K562 (cell line): ENCODE measurements at regions not wholly inside any gene's neighbourhood (a gene's known extent, or its start where the extent isn't known, plus 50 kb on each side); places are given as distances from the start of the nearest gene placed in this dataset.

Experiments used
- ATAC-seq: fragments of 200-7000 bp; cut with Tn5 transposase; 3 replicates; pipeline ENCODE4 v1.9.1; 2020; ENCODE audit warnings: moderate library complexity
- BruUV-seq: library from RNA; stranded (reverse); fragments of 400-500 nt; replicated peaks from 2 replicates; lab custom pipeline; 2021; lab: Mats Ljungman, UMichigan
- CTCF ChIA-PET: fragments of 300-600 bp; formaldehyde crosslinking; extraction: SDS; loops from one replicate; lab custom pipeline; 2021; ENCODE audit warnings: low intra/inter-chr PET ratio; lab: Yijun Ruan, JAX
- POLR2A ChIA-PET: fragments of 300-600, 350-650 bp; sonication (Branson Sonifier 250); formaldehyde crosslinking; extraction: SDS; loops from one replicate; lab custom pipeline; 2021; ENCODE audit warnings: antibody characterized with exemption, inconsistent platforms; lab: Yijun Ruan, JAX
- DNase-seq, 4 experiments: peaks; one replicate each; pipeline versions ENCODE4 v3.0.0 to v3.0.0-alpha.2; 2011 to 2018; ENCODE audit warnings: low spot score in 3 of 4, mixed read lengths in 3 of 4; ENCODE audit errors: extremely low read depth in 1 of 4
- FAIRE-seq: peaks from 2 replicates; lab custom pipeline; 2011; peaks lifted over from hg19 to GRCh38; lab: Jason Lieb, UNC
- H2AFZ ChIP-seq: 2 replicates; pipeline ENCODE4 v1.6.0; 2011; ENCODE audit warnings: low read depth, low read length, control low read depth, inconsistent platforms
- H3K27ac ChIP-seq: fragments of 200-600 bp; 3 replicates; pipeline ENCODE4 v1.8.0; 2011; ENCODE audit warnings: low read depth, mild to moderate bottlenecking, control low read depth, inconsistent platforms, low read length, moderate library complexity, mixed read lengths; ENCODE audit errors: extremely low read depth
- H3K27me3 ChIP-seq, 2 experiments: fragments of 300-600 bp in 1 of 2; 2 replicates in 1 of 2; 3 replicates in 1 of 2; pipeline versions ENCODE4 v1.6.0 to v1.8.0; 2011; ENCODE audit warnings: inconsistent platforms in 2 of 2, low read length in 2 of 2, mild to moderate bottlenecking in 1 of 2, mixed read lengths in 1 of 2, moderate library complexity in 1 of 2; ENCODE audit not compliant: control insufficient read depth in 2 of 2, insufficient read depth in 2 of 2
- H3K36me3 ChIP-seq: fragments of 300-600 bp; 3 replicates; pipeline ENCODE4 v1.8.0; 2011; ENCODE audit warnings: mild to moderate bottlenecking, low read length, inconsistent platforms; ENCODE audit not compliant: control insufficient read depth, insufficient read depth
- H3K4me1 ChIP-seq, 2 experiments: fragments of 200-600 bp in 1 of 2; replicated peaks in 1 of 2; 2 replicates in 1 of 2; 3 replicates in 1 of 2; pipeline versions ENCODE4 v1.5.1 to v1.8.0; 2011; ENCODE audit warnings: inconsistent platforms in 2 of 2, low read length in 2 of 2, mild to moderate bottlenecking in 1 of 2, mixed read lengths in 1 of 2, moderate library complexity in 1 of 2; ENCODE audit not compliant: control insufficient read depth in 2 of 2, insufficient read depth in 2 of 2
- H3K4me2 ChIP-seq: 2 replicates; pipeline ENCODE4 v1.6.1; 2011; ENCODE audit warnings: low read length, control low read depth, inconsistent platforms, mixed read lengths; ENCODE audit not compliant: insufficient read depth
- H3K4me3 ChIP-seq: fragments of 200-600 bp; sonication (generic), shearing (Covaris generic); 2 replicates; pipeline ENCODE4 v1.5.1; 2016; ENCODE audit warnings: control low read depth, inconsistent platforms
- H3K79me2 ChIP-seq: fragments of 200-600 bp; 3 replicates; pipeline ENCODE4 v1.8.0; 2011; ENCODE audit warnings: low read length, inconsistent platforms; ENCODE audit not compliant: control insufficient read depth, insufficient read depth
- H3K9ac ChIP-seq, 2 experiments: 2 replicates each; pipeline versions ENCODE4 v1.6.0 to v1.6.1; 2011; ENCODE audit warnings: low read depth in 2 of 2, low read length in 2 of 2, control low read depth in 1 of 2, inconsistent platforms in 1 of 2, mild to moderate bottlenecking in 1 of 2, mixed read lengths in 1 of 2; ENCODE audit not compliant: insufficient read depth in 1 of 2
- H3K9me1 ChIP-seq: one replicate; pipeline ENCODE4 v1.6.0; 2011; ENCODE audit warnings: inconsistent platforms, mild to moderate bottlenecking, low read length, moderate library complexity; ENCODE audit not compliant: control insufficient read depth, insufficient read depth
- H3K9me3 ChIP-seq: replicated peaks from 2 replicates; pipeline ENCODE4 v1.5.1; 2011; ENCODE audit warnings: low read depth, low read length, inconsistent platforms; ENCODE audit not compliant: control insufficient read depth, insufficient read depth
- H4K20me1 ChIP-seq: replicated peaks from 2 replicates; pipeline ENCODE4 v1.6.1; 2011; ENCODE audit warnings: low read length, inconsistent platforms, mixed read lengths; ENCODE audit not compliant: control insufficient read depth, insufficient read depth
- ERF ChIP-seq: fragments of 450-650 bp; formaldehyde crosslinking; IDR thresholded peaks from 2 replicates; pipeline ENCODE4 v1.4.0; 2020; ENCODE audit warnings: mild to moderate bottlenecking, mixed read lengths
- HNRNPUL1 ChIP-seq: fragments of 200-400 bp; formaldehyde crosslinking; IDR thresholded peaks from 2 replicates; pipeline ENCODE4 v1.6.1; 2017; ENCODE audit warnings: low read length
- MECOM ChIP-seq: fragments of 250-450 bp; sonication (Bioruptor Pico); IDR thresholded peaks from 2 replicates; pipeline ENCODE4 v1.8.0; 2022; ENCODE audit warnings: inconsistent platforms
- REST ChIP-seq, 2 experiments: fragments of 450-650 bp; formaldehyde crosslinking in 1 of 2; IDR thresholded peaks; 2 replicates each; pipeline versions ENCODE4 v1.4.0 to v1.6.1; 2014 to 2020; ENCODE audit warnings: mild to moderate bottlenecking in 2 of 2, borderline replicate concordance in 1 of 2, low read depth in 1 of 2
- ZEB2 ChIP-seq: fragments of 450-650 bp; IDR thresholded peaks from 2 replicates; pipeline ENCODE4 v1.6.1; 2016
- ZNF408 ChIP-seq: fragments of 250-450 bp; sonication (Bioruptor Pico); IDR thresholded peaks from 2 replicates; pipeline ENCODE4 v1.4.0; 2020; ENCODE audit warnings: low read depth, mild to moderate bottlenecking, moderate library complexity
- ZNF668 ChIP-seq: fragments of 250-450 bp; sonication (Bioruptor Pico); IDR thresholded peaks from 2 replicates; pipeline ENCODE4 v1.8.0; 2022; ENCODE audit warnings: mild to moderate bottlenecking, inconsistent platforms
- WGBS: fragments of 100-300 bp; shearing (Covaris generic); methylation state at CpG from one replicate; pipeline ENCODE4 v1.1.6; 2016; ENCODE audit warnings: low coverage, mixed read lengths; ENCODE audit not compliant: insufficient coverage; ENCODE audit errors: missing lambda C conversion rate; 5-methylcytosine and 5-hydroxymethylcytosine counted together
- in situ Hi-C: fragments of 300-500 bp; cut with MboI; formaldehyde crosslinking; loops from 4 replicates; pipeline ENCODE4 v1.15.0; 2018; ENCODE audit warnings: inconsistent platforms, mixed read lengths
- intact Hi-C: fragments of 100-400 bp; cut with micrococcal nuclease; formaldehyde crosslinking; loops from 2 replicates; pipeline ENCODE4 v1.14.2; 2022
- TF ChIP-seq, protein P1 (sequence below), 2 experiments: IDR thresholded peaks; 2 replicates each; pipeline ENCODE4 v1.6.1; 2011; ENCODE audit warnings: borderline replicate concordance in 1 of 2, control low read depth in 1 of 2, low read depth in 1 of 2, low read length in 1 of 2, mild to moderate bottlenecking in 1 of 2, mixed read lengths in 1 of 2, moderate library complexity in 1 of 2; ENCODE audit not compliant: insufficient read depth in 1 of 2, insufficient read length in 1 of 2, poor library complexity in 1 of 2, severe bottlenecking in 1 of 2; ENCODE audit errors: extremely low read depth in 1 of 2

- Histone ChIP-seq H3K27me3 (no peaks in the 10 kb centered on the region), H2AFZ (no peak overlapping the region), H3K79me2 (no peaks in the 10 kb centered on the region), H3K9me1 (no peaks in the 10 kb centered on the region), H3K9me3 (no peaks in the 10 kb centered on the region), H3K27ac (no peak overlapping the region), H3K4me1 (no peaks in the 10 kb centered on the region), H3K4me3 (no peak overlapping the region), H4K20me1 (no peaks in the 10 kb centered on the region), H3K4me2 (no peak overlapping the region), H3K9ac (no peak overlapping the region), H3K36me3 (no peaks in the 10 kb centered on the region)
- ATAC-seq (no peak), FAIRE-seq (no peak), DNase-seq (no peak)
- BruUV-seq: no TSS peak
- TF ChIP-seq HNRNPUL1 (no peak), MECOM (CRISPR knock-in tag) (no peak)
- CTCF ChIA-PET: no interaction called here
- in situ Hi-C loops (no loop called here), intact Hi-C loops (no loop called here)
- POLR2A ChIA-PET: no interaction called here
- WGBS: 0% methylated on average over 1 of the region's 1 CpG
Measured at GRCh38 chr18:34342960-34343359, 118.2 kb upstream of the NOL4 start.

GRCh38 chr18:34345738-34346137 lies 121.0 kb upstream of the NOL4 start:
- Histone ChIP-seq H2AFZ (no peak overlapping the region), H3K79me2 (no peaks in the 10 kb centered on the region), H3K36me3 (no peaks in the 10 kb centered on the region), H3K4me2 (no peak overlapping the region), H3K9me3 (no peaks in the 10 kb centered on the region), H3K9me1 (no peaks in the 10 kb centered on the region), H3K4me3 (no peak overlapping the region), H3K27me3 (no peaks in the 10 kb centered on the region), H3K9ac (no peak overlapping the region), H3K4me1 (no peaks in the 10 kb centered on the region), H4K20me1 (no peaks in the 10 kb centered on the region), H3K27ac (no peak overlapping the region)
- intact Hi-C loops: no loop called here
- ATAC-seq (no peak), FAIRE-seq (no peak), DNase-seq (no peak)
- ChIA-PET POLR2A (no interaction called here), CTCF (no interaction called here)
- in situ Hi-C loops: no loop called here
- BruUV-seq: no TSS peak
- TF ChIP-seq ZEB2 (no peak), ERF (no peak), ZNF668 (CRISPR knock-in tag) (no peak), REST (IDR thresholded peaks at IDR 0.05; ENCODE audit: borderline replicate concordance) (no peak), REST (CRISPR knock-in tag; IDR thresholded peaks at IDR 0.05; ENCODE audit: low read depth) (no peak), ZNF408 (CRISPR knock-in tag) (no peak)
- TF ChIP-seq, protein P1, sequence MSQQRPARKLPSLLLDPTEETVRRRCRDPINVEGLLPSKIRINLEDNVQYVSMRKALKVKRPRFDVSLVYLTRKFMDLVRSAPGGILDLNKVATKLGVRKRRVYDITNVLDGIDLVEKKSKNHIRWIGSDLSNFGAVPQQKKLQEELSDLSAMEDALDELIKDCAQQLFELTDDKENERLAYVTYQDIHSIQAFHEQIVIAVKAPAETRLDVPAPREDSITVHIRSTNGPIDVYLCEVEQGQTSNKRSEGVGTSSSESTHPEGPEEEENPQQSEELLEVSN (IDR thresholded peaks at IDR 0.05; ENCODE audit: borderline replicate concordance in 1 of 2, extremely low read depth in 1 of 2, insufficient read depth in 1 of 2, insufficient read length in 1 of 2, low read depth in 1 of 2, low read length in 1 of 2, poor library complexity in 1 of 2, severe bottlenecking in 1 of 2): no peak
